ENCODE measurements at regions not wholly inside any gene's neighbourhood (a gene's known extent, or its start where the extent isn't known, plus 50 kb on each side); places are given as distances from the start of the nearest gene placed in this dataset.

- TF ChIP-seq EZH2 (IDR thresholded peaks at IDR 0.05; ENCODE audit: low read depth, unreplicated experiment): no peak
- no peak for TF ChIP-seq CTCF (conservative IDR thresholded peaks at IDR 0.05; ENCODE audit: low read depth in 2 of 2)
- TF ChIP-seq CREB1 (CRISPR knock-in tag; IDR thresholded peaks at IDR 0.05; ENCODE audit: low read depth): no peak
- TF ChIP-seq EZH2phosphoT487 (IDR thresholded peaks at IDR 0.05; ENCODE audit: unreplicated experiment): no peak
- no peak for TF ChIP-seq REST (IDR thresholded peaks at IDR 0.05; ENCODE audit: unreplicated experiment)
- no peak for TF ChIP-seq POLR2AphosphoS5 (IDR thresholded peaks at IDR 0.05; ENCODE audit: low read depth)
Measured at GRCh38 chr10:31595992-31596391, 277.0 kb downstream of the ZEB1 start.

All from GM23338 (cell line).